ENCODE measurements at regions not wholly inside any gene's neighbourhood (a gene's known extent, or its start where the extent isn't known, plus 50 kb on each side); places are given as distances from the start of the nearest gene placed in this dataset.

GRCh38 chr5:133830911-133831310 lies 137.5 kb downstream of the C5orf15 start:
- DNase-seq (ENCODE audit: low read depth): no peak

GRCh38 chr5:133830281-133830680 lies 138.1 kb downstream of the C5orf15 start:
- DNase-seq (ENCODE audit: low read depth): no peak

- no peak for DNase-seq (ENCODE audit: low read depth)
Measured at GRCh38 chr5:133829786-133830185, 138.6 kb downstream of the C5orf15 start.

- DNase-seq (ENCODE audit: low read depth): no peak
Measured at GRCh38 chr5:133828722-133829121, 139.7 kb downstream of the C5orf15 start.

- DNase-seq (ENCODE audit: low read depth): no peak
Measured at GRCh38 chr5:133827830-133828229, 140.6 kb downstream of the C5orf15 start.

GRCh38 chr5:133827011-133827410 lies 141.4 kb downstream of the C5orf15 start:
- DNase-seq (ENCODE audit: low read depth): no peak

- no peak for DNase-seq (ENCODE audit: low read depth)
Measured at GRCh38 chr5:133825631-133826289, 142.7 kb downstream of the C5orf15 start.

GRCh38 chr5:133824661-133825254 lies 143.7 kb downstream of the C5orf15 start:
- no peak for DNase-seq (ENCODE audit: low read depth)

- no peak for DNase-seq (ENCODE audit: low read depth)
Measured at GRCh38 chr5:133821889-133822288, 146.5 kb downstream of the C5orf15 start.

GRCh38 chr5:133821311-133821741 lies 147.1 kb downstream of the C5orf15 start:
- no peak for DNase-seq (ENCODE audit: low read depth)

- peak; percentile 7 for DNase-seq (ENCODE audit: low read depth)
Measured at GRCh38 chr5:133820507-133820906, 147.9 kb downstream of the C5orf15 start.

GRCh38 chr5:133819977-133820471 lies 148.4 kb downstream of the C5orf15 start:
- no peak for DNase-seq (ENCODE audit: low read depth)

- DNase-seq (ENCODE audit: low read depth): no peak
Measured at GRCh38 chr5:133818869-133819600, 149.4 kb downstream of the C5orf15 start.

- peak; percentile 7 for DNase-seq (ENCODE audit: low read depth)
Measured at GRCh38 chr5:133818031-133818431, 150.4 kb downstream of the C5orf15 start.

GRCh38 chr5:133817456-133817855 lies 151.0 kb downstream of the C5orf15 start:
- no peak for DNase-seq (ENCODE audit: low read depth)

GRCh38 chr5:133816791-133817190 lies 151.6 kb downstream of the C5orf15 start:
- no peak for DNase-seq (ENCODE audit: low read depth)

- no peak for DNase-seq (ENCODE audit: low read depth)
Measured at GRCh38 chr5:133814152-133814551, 154.3 kb downstream of the C5orf15 start.

- DNase-seq (ENCODE audit: low read depth): no peak
Measured at GRCh38 chr5:133811168-133811567, 157.3 kb downstream of the C5orf15 start.

- no peak for DNase-seq (ENCODE audit: low read depth)
Measured at GRCh38 chr5:133809801-133810200, 158.6 kb downstream of the C5orf15 start.

GRCh38 chr5:133807348-133807747 lies 161.1 kb downstream of the C5orf15 start:
- no peak for DNase-seq (ENCODE audit: low read depth)

GRCh38 chr5:133806847-133807246 lies 161.6 kb downstream of the C5orf15 start:
- DNase-seq (ENCODE audit: low read depth): no peak

- DNase-seq (ENCODE audit: low read depth): no peak
Measured at GRCh38 chr5:133801955-133802751, 166.3 kb downstream of the C5orf15 start.
